Activated B cell treated with CpG ODN at 0.5 μM for 24 hours (primary cell): ENCODE measurements at regions not wholly inside any gene's neighbourhood (a gene's known extent, or its start where the extent isn't known, plus 50 kb on each side); places are given as distances from the start of the nearest gene placed in this dataset.

Experiments
- ATAC-seq: fragments of 200-7000 bp; cut with Tn5 transposase; one replicate; pipeline ENCODE4 v1.10.0; 2021; ENCODE audit warnings: low read depth, mild to moderate bottlenecking, moderate library complexity
- CTCF ChIA-PET: fragments of 350-600 bp; sonication (Branson Sonifier 250); formaldehyde crosslinking; loops from one replicate; lab custom pipeline; 2021; ENCODE audit warnings: antibody characterized with exemption; lab: Charles Lee
- POLR2A ChIA-PET: fragments of 350-600 bp; sonication (Branson Sonifier 250); formaldehyde crosslinking; loops from one replicate; lab custom pipeline; 2021; ENCODE audit warnings: antibody characterized with exemption; lab: Charles Lee
- DNase-seq: peaks from one replicate; pipeline ENCODE4 v3.0.0; 2022
- H3K27ac Mint-ChIP-seq: one replicate; pipeline ENCODE4 v1.8.0; 2020; ENCODE audit warnings: mixed read lengths
- H3K27me3 Mint-ChIP-seq: one replicate; pipeline ENCODE4 v1.8.0; 2021; ENCODE audit warnings: mixed read lengths
- H3K36me3 Mint-ChIP-seq: one replicate; pipeline ENCODE4 v1.8.0; 2021; ENCODE audit warnings: low read depth, mixed read lengths
- H3K4me1 Mint-ChIP-seq: one replicate; pipeline ENCODE4 v1.8.0; 2021; ENCODE audit warnings: mixed read lengths
- H3K4me3 Mint-ChIP-seq: one replicate; pipeline ENCODE4 v1.8.0; 2020; ENCODE audit warnings: mild to moderate bottlenecking, mixed read lengths
- H3K9me3 Mint-ChIP-seq: one replicate; pipeline ENCODE4 v1.8.0; 2020; ENCODE audit warnings: mixed read lengths
- intact Hi-C: fragments of 100-400 bp; cut with micrococcal nuclease; formaldehyde crosslinking; loops from one replicate; pipeline ENCODE4 v1.15.1; 2024
- TF ChIP-seq, protein P1 (sequence below): fragments of 200-600 bp; IDR thresholded peaks from one replicate; pipeline ENCODE4 v1.8.0; 2022; ENCODE audit warnings: antibody characterized with exemption, mild to moderate bottlenecking

- Mint-ChIP-seq H3K9me3 (no peaks in the 10 kb centered on the region), H3K4me1 (no peaks in the 10 kb centered on the region), H3K27me3 (peaks cover 15% of the 10 kb centered on the region), H3K4me3 (no peak overlapping the region), H3K27ac (no peak overlapping the region), H3K36me3 (no peaks in the 10 kb centered on the region)
- TF ChIP-seq, protein P1, sequence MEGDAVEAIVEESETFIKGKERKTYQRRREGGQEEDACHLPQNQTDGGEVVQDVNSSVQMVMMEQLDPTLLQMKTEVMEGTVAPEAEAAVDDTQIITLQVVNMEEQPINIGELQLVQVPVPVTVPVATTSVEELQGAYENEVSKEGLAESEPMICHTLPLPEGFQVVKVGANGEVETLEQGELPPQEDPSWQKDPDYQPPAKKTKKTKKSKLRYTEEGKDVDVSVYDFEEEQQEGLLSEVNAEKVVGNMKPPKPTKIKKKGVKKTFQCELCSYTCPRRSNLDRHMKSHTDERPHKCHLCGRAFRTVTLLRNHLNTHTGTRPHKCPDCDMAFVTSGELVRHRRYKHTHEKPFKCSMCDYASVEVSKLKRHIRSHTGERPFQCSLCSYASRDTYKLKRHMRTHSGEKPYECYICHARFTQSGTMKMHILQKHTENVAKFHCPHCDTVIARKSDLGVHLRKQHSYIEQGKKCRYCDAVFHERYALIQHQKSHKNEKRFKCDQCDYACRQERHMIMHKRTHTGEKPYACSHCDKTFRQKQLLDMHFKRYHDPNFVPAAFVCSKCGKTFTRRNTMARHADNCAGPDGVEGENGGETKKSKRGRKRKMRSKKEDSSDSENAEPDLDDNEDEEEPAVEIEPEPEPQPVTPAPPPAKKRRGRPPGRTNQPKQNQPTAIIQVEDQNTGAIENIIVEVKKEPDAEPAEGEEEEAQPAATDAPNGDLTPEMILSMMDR, result no peak
- ChIA-PET POLR2A (interaction anchor here (0.6 kb wide), 1 partner anchor 545 kb away, joined by 3 read pairs; no protein-coding TSS in a partner anchor), CTCF (no interaction called here)
- intact Hi-C loops, result no loop called here
- no peak for ATAC-seq
- no peak for DNase-seq
Observed at GRCh38 chr3:150254309-150254708, 153.8 kb upstream of the TSC22D2 start.

DNA sequence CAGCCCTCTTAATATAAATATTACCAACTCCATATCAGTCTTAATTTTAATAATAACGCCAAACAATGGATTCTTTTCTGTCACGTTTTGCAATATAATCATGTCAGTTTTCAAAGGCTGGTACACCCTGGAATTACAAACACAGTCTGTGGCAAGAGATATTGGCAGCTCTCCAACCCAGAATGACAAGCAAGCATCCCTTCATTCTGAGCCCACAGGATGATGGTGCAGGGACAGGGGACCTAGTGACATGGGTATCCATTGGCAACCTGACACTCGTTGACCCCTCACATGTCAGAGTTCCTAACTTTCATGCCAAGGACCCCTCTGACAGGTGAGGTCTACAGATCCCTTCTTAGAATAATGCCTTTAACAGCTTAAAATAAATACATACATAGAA, 154.5 kb upstream of the TSC22D2 start:
- H3K9me3 Mint-ChIP-seq, result no peaks in the 10 kb centered on the region
- CTCF ChIA-PET, result no interaction called here
- H3K36me3 Mint-ChIP-seq, result no peaks in the 10 kb centered on the region
- DNase-seq (no peak), ATAC-seq (no peak)
- no peak overlapping the region for H3K27ac Mint-ChIP-seq
- POLR2A ChIA-PET, result no interaction called here
- no peaks in the 10 kb centered on the region for H3K4me1 Mint-ChIP-seq
- peaks cover 15% of the 10 kb centered on the region for H3K27me3 Mint-ChIP-seq
- intact Hi-C loops, result no loop called here
- H3K4me3 Mint-ChIP-seq, result no peak overlapping the region
- TF ChIP-seq, protein P1, result no peak

DNA sequence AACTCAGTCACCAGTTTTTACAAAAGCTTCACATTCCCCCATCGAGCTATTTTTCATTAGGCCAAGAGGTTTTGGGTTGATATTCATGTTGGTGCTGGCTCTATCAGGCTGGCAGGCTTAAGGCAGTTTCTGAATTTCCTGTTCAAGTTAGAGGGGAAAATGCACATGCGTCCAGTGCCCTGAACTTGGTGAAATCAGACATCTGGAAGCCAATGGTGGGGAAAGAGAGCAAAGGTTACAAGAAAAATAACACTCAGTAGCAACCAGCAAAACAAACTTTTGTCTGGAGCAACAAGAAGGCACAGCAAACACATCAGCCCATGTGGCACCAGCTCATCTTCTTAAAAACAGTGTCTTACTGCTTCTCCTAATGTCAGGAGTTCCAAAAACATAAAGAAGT, 155.6 kb upstream of the TSC22D2 start:
- Mint-ChIP-seq H3K4me3 (no peak overlapping the region), H3K4me1 (peaks cover 2% of the 10 kb centered on the region), H3K27ac (no peak overlapping the region), H3K27me3 (peaks cover 15% of the 10 kb centered on the region), H3K36me3 (no peaks in the 10 kb centered on the region), H3K9me3 (no peaks in the 10 kb centered on the region)
- intact Hi-C loops, result no loop called here
- ATAC-seq (no peak), DNase-seq (no peak)
- CTCF ChIA-PET, result no interaction called here
- TF ChIP-seq, protein P1, result no peak
- POLR2A ChIA-PET, result no interaction called here

GRCh38 chr3:150251187-150252062, 156.7 kb upstream of the TSC22D2 start:
- no peaks in the 10 kb centered on the region for H3K9me3 Mint-ChIP-seq
- ChIA-PET POLR2A (no interaction called here), CTCF (no interaction called here)
- no peaks in the 10 kb centered on the region for H3K36me3 Mint-ChIP-seq
- ATAC-seq (no peak), DNase-seq (no peak)
- TF ChIP-seq, protein P1, result no peak
- peaks cover 12% of the 10 kb centered on the region for H3K27me3 Mint-ChIP-seq
- intact Hi-C loops, result no loop called here
- no peak overlapping the region for H3K27ac Mint-ChIP-seq
- H3K4me1 Mint-ChIP-seq, result peaks cover 2% of the 10 kb centered on the region
- H3K4me3 Mint-ChIP-seq, result no peak overlapping the region

GRCh38 chr3:150249779-150250470, 158.2 kb upstream of the TSC22D2 start:
- H3K36me3 Mint-ChIP-seq, result no peaks in the 10 kb centered on the region

More at GRCh38 chr3:150249779-150250470, 158.2 kb upstream of the TSC22D2 start:
- intact Hi-C loops, result no loop called here
- POLR2A ChIA-PET, result no interaction called here
- Mint-ChIP-seq H3K4me1 (peaks cover 2% of the 10 kb centered on the region), H3K27ac (no peak overlapping the region), H3K27me3 (peaks cover 19% of the 10 kb centered on the region), H3K9me3 (no peaks in the 10 kb centered on the region), H3K4me3 (no peak overlapping the region)
- CTCF ChIA-PET, result no interaction called here
- TF ChIP-seq, protein P1, result no peak
- ATAC-seq (no peak), DNase-seq (no peak)
